CD14-positive monocyte (primary cell): ENCODE measurements at regions not wholly inside any gene's neighbourhood (a gene's known extent, or its start where the extent isn't known, plus 50 kb on each side); places are given as distances from the start of the nearest gene placed in this dataset.

Experiments used
- DNase-seq, 3 donors: peaks; one replicate each; pipeline ENCODE4 v3.0.0-alpha.2; 2011 to 2022
- H2AFZ ChIP-seq: 2 replicates; pipeline ENCODE4 v1.6.0; 2012; ENCODE audit warnings: mild to moderate bottlenecking, low read depth, low read length, inconsistent platforms; ENCODE audit not compliant: insufficient read depth, poor library complexity, severe bottlenecking
- H3K27ac ChIP-seq, 2 donors: 1 replicate in 1 of 2; 2 replicates in 1 of 2; pipeline ENCODE4 v1.5.1; 2012 to 2013; ENCODE audit warnings: low read length in 2 of 2, control low read depth in 1 of 2, inconsistent platforms in 1 of 2, low read depth in 1 of 2, mild to moderate bottlenecking in 1 of 2
- H3K27me3 ChIP-seq, 2 donors: one replicate each; pipeline versions ENCODE4 v1.6.0 to v1.6.1; 2011 to 2013; ENCODE audit warnings: low read length in 2 of 2; ENCODE audit not compliant: control insufficient read depth in 2 of 2, insufficient read depth in 2 of 2
- H3K36me3 ChIP-seq, 2 donors: replicated peaks in 1 of 2; 1 replicate in 1 of 2; 2 replicates in 1 of 2; pipeline versions ENCODE4 v1.5.1 to v1.6.1; 2012 to 2013; ENCODE audit warnings: low read length in 2 of 2, control low read depth in 1 of 2, inconsistent platforms in 1 of 2, mild to moderate bottlenecking in 1 of 2; ENCODE audit not compliant: insufficient read depth in 2 of 2, control insufficient read depth in 1 of 2
- H3K4me1 ChIP-seq, 2 donors: 1 replicate in 1 of 2; 2 replicates in 1 of 2; pipeline versions ENCODE4 v1.5.1 to v1.6.1; 2012 to 2013; ENCODE audit warnings: low read length in 2 of 2, control low read depth in 1 of 2, inconsistent platforms in 1 of 2, mild to moderate bottlenecking in 1 of 2, moderate library complexity in 1 of 2; ENCODE audit not compliant: insufficient read depth in 2 of 2, control insufficient read depth in 1 of 2
- H3K4me2 ChIP-seq: replicated peaks from 2 replicates; pipeline ENCODE3; 2012; ENCODE audit warnings: low read length, moderate library complexity, mild to moderate bottlenecking; ENCODE audit not compliant: poor library complexity, severe bottlenecking; ENCODE audit errors: extremely low read depth
- H3K4me3 ChIP-seq, 3 experiments: fragments of 200-600 bp in 1 of 3; sonication (generic) in 1 of 3; replicated peaks in 1 of 3; 1 replicate in 2 of 3; 2 replicates in 1 of 3; pipeline ENCODE4 v1.5.1; 2011 to 2013; ENCODE audit warnings: low read length in 3 of 3, mild to moderate bottlenecking in 3 of 3, control low read depth in 2 of 3, low read depth in 2 of 3, inconsistent platforms in 1 of 3, moderate library complexity in 1 of 3
- H3K79me2 ChIP-seq: 2 replicates; pipeline ENCODE4 v1.6.0; 2012; ENCODE audit warnings: mild to moderate bottlenecking, control low read depth, inconsistent platforms, low read length, moderate library complexity; ENCODE audit not compliant: insufficient read depth
- H3K9ac ChIP-seq: 2 replicates; pipeline ENCODE4 v1.6.0; 2017; ENCODE audit warnings: low read length, mild to moderate bottlenecking; ENCODE audit not compliant: insufficient read depth, poor library complexity, severe bottlenecking
- H3K9me3 ChIP-seq, 2 donors: replicated peaks in 1 of 2; 1 replicate in 1 of 2; 2 replicates in 1 of 2; pipeline versions ENCODE4 v1.5.1 to v1.6.1; 2012 to 2013; ENCODE audit warnings: low read length in 2 of 2, control low read depth in 1 of 2; ENCODE audit not compliant: control insufficient read depth in 1 of 2, insufficient read depth in 1 of 2
- H4K20me1 ChIP-seq: 2 replicates; pipeline ENCODE4 v1.6.0; 2012; ENCODE audit warnings: mild to moderate bottlenecking, low read length, control low read depth, moderate library complexity; ENCODE audit not compliant: insufficient read depth
- H3K27ac Mint-ChIP-seq, 7 donors: one replicate each; pipeline ENCODE4 v1.8.0; 2020; ENCODE audit warnings: mild to moderate bottlenecking in 7 of 7, mixed read lengths in 7 of 7, moderate library complexity in 6 of 7, inconsistent platforms in 2 of 7
- H3K27me3 Mint-ChIP-seq, 3 donors: one replicate each; pipeline ENCODE4 v1.8.0; 2021 to 2022; ENCODE audit warnings: low read depth in 3 of 3, mild to moderate bottlenecking in 3 of 3, mixed read lengths in 3 of 3, moderate library complexity in 3 of 3, inconsistent platforms in 1 of 3
- H3K36me3 Mint-ChIP-seq, 2 donors: one replicate each; pipeline ENCODE4 v1.8.0; 2020; ENCODE audit warnings: mixed read lengths in 2 of 2, inconsistent platforms in 1 of 2, mild to moderate bottlenecking in 1 of 2
- H3K4me1 Mint-ChIP-seq: one replicate; pipeline ENCODE4 v1.8.0; 2020; ENCODE audit warnings: mild to moderate bottlenecking, mixed read lengths
- H3K4me3 Mint-ChIP-seq, 2 donors: one replicate each; pipeline ENCODE4 v1.8.0; 2020; ENCODE audit warnings: mild to moderate bottlenecking in 2 of 2, mixed read lengths in 2 of 2, moderate library complexity in 1 of 2
- H3K9me3 Mint-ChIP-seq, 7 donors: one replicate each; pipeline ENCODE4 v1.8.0; 2020 to 2022; ENCODE audit warnings: mixed read lengths in 7 of 7, mild to moderate bottlenecking in 6 of 7, moderate library complexity in 6 of 7, inconsistent platforms in 2 of 7
- CTCF ChIP-seq: fragments of 200-600 bp; IDR thresholded peaks from one replicate; pipeline ENCODE4 v1.8.0; 2022; ENCODE audit warnings: antibody characterized with exemption, mild to moderate bottlenecking
- WGBS: methylation state at CpG from one replicate; pipeline ENCODE4 v1.1.5; 2013; ENCODE audit warnings: missing lambda C conversion rate; ENCODE audit not compliant: insufficient coverage; 5-methylcytosine and 5-hydroxymethylcytosine counted together
- intact Hi-C, 2 donors: fragments of 100-400 bp; cut with micrococcal nuclease; formaldehyde crosslinking; loops; one replicate each; pipeline versions ENCODE4 v1.15.0 to v1.15.1; 2023

GRCh38 chr5:67253911-67254310 is 57.3 kb upstream of the CD180 start:
- no peaks in the 10 kb centered on the region for H3K27me3 ChIP-seq
- H3K9ac ChIP-seq: no peak overlapping the region
- no peak overlapping the region for H3K4me3 ChIP-seq
- TF ChIP-seq CTCF: no peak
- no peaks in the 10 kb centered on the region for H3K36me3 Mint-ChIP-seq
- no peak overlapping the region for H3K27ac ChIP-seq
- H3K4me1 ChIP-seq: no peaks in the 10 kb centered on the region
- H3K4me1 Mint-ChIP-seq: no peaks in the 10 kb centered on the region
- no peak overlapping the region for H3K27ac Mint-ChIP-seq
- no peak overlapping the region for H2AFZ ChIP-seq
- no peaks in the 10 kb centered on the region for H3K27me3 Mint-ChIP-seq
- peaks cover 0 to 10% of the 10 kb centered on the region in 2 donors for H3K9me3 ChIP-seq
- no peaks in the 10 kb centered on the region for H3K36me3 ChIP-seq
- no peaks in the 10 kb centered on the region for H4K20me1 ChIP-seq
- 100% methylated on average over 1 of the region's 2 CpGs for WGBS
- H3K4me2 ChIP-seq: no peak overlapping the region
- H3K4me3 Mint-ChIP-seq: no peak overlapping the region
- DNase-seq: no peak
- H3K79me2 ChIP-seq: no peaks in the 10 kb centered on the region
- intact Hi-C loops: no loop called here
- peaks cover 4 to 11% (median 6%) of the 10 kb centered on the region in 7 donors for H3K9me3 Mint-ChIP-seq

GRCh38 chr5:67249590-67249895 is 52.9 kb upstream of the CD180 start:
- Histone ChIP-seq H3K9ac (no peak overlapping the region), H3K36me3 (no peaks in the 10 kb centered on the region), H3K27me3 (no peaks in the 10 kb centered on the region), H3K4me3 (no peak overlapping the region), H4K20me1 (no peaks in the 10 kb centered on the region), H3K27ac (no peak overlapping the region), H3K4me2 (no peak overlapping the region), H3K79me2 (no peaks in the 10 kb centered on the region), H3K4me1 (peaks cover 0 to 5% of the 10 kb centered on the region in 2 donors), H3K9me3 (peaks cover 0 to 10% of the 10 kb centered on the region in 2 donors), H2AFZ (no peak overlapping the region)
- H3K27me3 Mint-ChIP-seq: peaks cover 0 to 1% (median 0%) of the 10 kb centered on the region in 3 donors
- intact Hi-C loops: loop anchor here (5.0 to 10.0 kb wide), 3 partner anchors 1003 to 1023 kb away; no protein-coding TSS in a partner anchor
- TF ChIP-seq CTCF: no peak
- H3K4me3 Mint-ChIP-seq: no peak overlapping the region
- peaks cover 4 to 11% (median 5%) of the 10 kb centered on the region in 7 donors for H3K9me3 Mint-ChIP-seq
- no peak overlapping the region for H3K27ac Mint-ChIP-seq
- H3K36me3 Mint-ChIP-seq: no peaks in the 10 kb centered on the region
- no CpG with 5 or more reads among the region's 3 CpGs for WGBS
- DNase-seq: no peak
- H3K4me1 Mint-ChIP-seq: peaks cover 3% of the 10 kb centered on the region
